ENCODE measurements at regions not wholly inside any gene's neighbourhood (a gene's known extent, or its start where the extent isn't known, plus 50 kb on each side); places are given as distances from the start of the nearest gene placed in this dataset.

DNA sequence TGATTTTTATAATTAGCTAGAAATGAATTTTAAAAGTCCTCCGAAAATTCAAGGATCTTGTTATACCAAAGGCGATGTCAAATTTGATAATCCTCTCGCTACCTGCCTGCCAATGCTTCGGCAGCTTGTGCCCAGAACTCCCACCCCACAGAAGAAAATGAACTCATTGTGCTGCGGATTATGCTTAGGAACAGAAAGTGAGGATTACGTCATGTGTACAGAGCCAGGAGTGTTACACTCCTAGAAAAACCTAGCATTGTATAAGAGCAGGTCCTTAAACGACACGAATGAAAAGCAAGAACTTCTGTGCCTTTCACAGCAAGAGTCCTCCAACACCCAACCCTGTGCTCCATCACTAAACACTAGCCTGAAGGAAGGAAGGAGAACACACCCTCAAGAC, 168.3 kb downstream of the RNF152 start:
- H3K4me1 ChIP-seq: no peaks in the 10 kb centered on the region
- in situ Hi-C loops (cut with MboI; ENCODE audit: low sequenced_read_pairs in 4 of 4) (no loop called here), intact Hi-C loops (cut with DNase I; ENCODE audit: low total_unique reads) (no loop called here)
- TF ChIP-seq, protein P1, sequence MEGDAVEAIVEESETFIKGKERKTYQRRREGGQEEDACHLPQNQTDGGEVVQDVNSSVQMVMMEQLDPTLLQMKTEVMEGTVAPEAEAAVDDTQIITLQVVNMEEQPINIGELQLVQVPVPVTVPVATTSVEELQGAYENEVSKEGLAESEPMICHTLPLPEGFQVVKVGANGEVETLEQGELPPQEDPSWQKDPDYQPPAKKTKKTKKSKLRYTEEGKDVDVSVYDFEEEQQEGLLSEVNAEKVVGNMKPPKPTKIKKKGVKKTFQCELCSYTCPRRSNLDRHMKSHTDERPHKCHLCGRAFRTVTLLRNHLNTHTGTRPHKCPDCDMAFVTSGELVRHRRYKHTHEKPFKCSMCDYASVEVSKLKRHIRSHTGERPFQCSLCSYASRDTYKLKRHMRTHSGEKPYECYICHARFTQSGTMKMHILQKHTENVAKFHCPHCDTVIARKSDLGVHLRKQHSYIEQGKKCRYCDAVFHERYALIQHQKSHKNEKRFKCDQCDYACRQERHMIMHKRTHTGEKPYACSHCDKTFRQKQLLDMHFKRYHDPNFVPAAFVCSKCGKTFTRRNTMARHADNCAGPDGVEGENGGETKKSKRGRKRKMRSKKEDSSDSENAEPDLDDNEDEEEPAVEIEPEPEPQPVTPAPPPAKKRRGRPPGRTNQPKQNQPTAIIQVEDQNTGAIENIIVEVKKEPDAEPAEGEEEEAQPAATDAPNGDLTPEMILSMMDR (IDR thresholded peaks at IDR 0.05 in 4 of 5, conservative IDR thresholded peaks at IDR 0.05 in 1 of 5): no peak
- TF ChIP-seq POLR2A (IDR thresholded peaks at IDR 0.05): no peak
- H3K27ac ChIP-seq: no peak overlapping the region
- H3K4me3 ChIP-seq: no peak overlapping the region
- DNase-seq: no peak
- no peaks in the 10 kb centered on the region for H3K36me3 ChIP-seq
- no peaks in the 10 kb centered on the region for H3K9me3 ChIP-seq
- ATAC-seq: no peak
- H3K27me3 ChIP-seq: no peaks in the 10 kb centered on the region

DNA sequence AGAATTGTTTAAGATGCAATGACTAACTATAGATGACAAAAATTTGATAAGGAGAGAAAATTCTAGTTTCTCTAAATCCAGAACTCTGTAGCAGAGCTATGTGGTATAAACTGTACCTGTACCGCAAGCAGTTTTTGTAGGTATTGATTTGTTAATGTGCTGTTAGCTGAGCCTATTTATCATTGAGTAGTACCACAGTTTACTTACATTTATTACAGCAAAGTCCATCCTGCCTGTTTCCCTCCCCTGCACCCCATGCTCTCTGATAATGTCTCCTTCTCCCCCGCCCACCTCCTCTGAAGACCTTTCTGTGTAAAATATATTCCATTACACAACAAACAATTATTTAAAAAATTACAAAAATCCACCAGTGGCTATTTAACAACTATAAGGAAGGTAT, 170.6 kb downstream of the RNF152 start:
- ATAC-seq (no peak), DNase-seq (no peak)
- in situ Hi-C loops (cut with MboI; ENCODE audit: low sequenced_read_pairs in 4 of 4) (no loop called here), intact Hi-C loops (cut with DNase I; ENCODE audit: low total_unique reads) (no loop called here)
- Histone ChIP-seq H3K4me3 (no peak overlapping the region), H3K27ac (no peak overlapping the region), H3K27me3 (no peaks in the 10 kb centered on the region), H3K36me3 (no peaks in the 10 kb centered on the region), H3K9me3 (no peaks in the 10 kb centered on the region), H3K4me1 (no peaks in the 10 kb centered on the region)
- TF ChIP-seq, protein P1 (IDR thresholded peaks at IDR 0.05 in 4 of 5, conservative IDR thresholded peaks at IDR 0.05 in 1 of 5): no peak
- TF ChIP-seq POLR2A (IDR thresholded peaks at IDR 0.05): no peak

DNA sequence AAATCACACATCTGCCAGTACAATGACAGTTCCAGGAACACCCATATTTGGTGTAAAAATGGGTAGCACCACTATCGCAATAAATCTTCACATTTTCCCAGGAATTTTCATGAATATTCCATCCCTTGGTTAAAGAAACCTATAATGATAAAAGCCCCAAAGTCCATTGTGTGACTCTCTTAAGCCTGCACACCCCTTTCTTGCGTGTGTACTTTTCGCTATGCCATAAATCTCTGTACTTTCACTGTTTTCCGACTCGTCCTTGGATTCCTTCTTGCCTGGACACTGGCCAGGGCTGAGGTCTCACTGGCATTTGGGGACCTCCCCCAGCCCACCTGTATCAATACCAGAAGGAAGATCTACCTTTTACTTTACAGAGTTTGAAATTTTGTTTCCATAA, 172.3 kb downstream of the RNF152 start:
- Histone ChIP-seq H3K27ac (no peak overlapping the region), H3K27me3 (no peaks in the 10 kb centered on the region), H3K36me3 (no peaks in the 10 kb centered on the region), H3K4me3 (no peak overlapping the region), H3K4me1 (no peaks in the 10 kb centered on the region), H3K9me3 (no peaks in the 10 kb centered on the region)
- intact Hi-C loops (cut with DNase I; ENCODE audit: low total_unique reads): no loop called here
- in situ Hi-C loops (cut with MboI; ENCODE audit: low sequenced_read_pairs in 4 of 4): no loop called here
- ATAC-seq (no peak), DNase-seq (no peak)
- no peak for TF ChIP-seq POLR2A (IDR thresholded peaks at IDR 0.05)
- TF ChIP-seq, protein P1 (IDR thresholded peaks at IDR 0.05 in 4 of 5, conservative IDR thresholded peaks at IDR 0.05 in 1 of 5): no peak

DNA sequence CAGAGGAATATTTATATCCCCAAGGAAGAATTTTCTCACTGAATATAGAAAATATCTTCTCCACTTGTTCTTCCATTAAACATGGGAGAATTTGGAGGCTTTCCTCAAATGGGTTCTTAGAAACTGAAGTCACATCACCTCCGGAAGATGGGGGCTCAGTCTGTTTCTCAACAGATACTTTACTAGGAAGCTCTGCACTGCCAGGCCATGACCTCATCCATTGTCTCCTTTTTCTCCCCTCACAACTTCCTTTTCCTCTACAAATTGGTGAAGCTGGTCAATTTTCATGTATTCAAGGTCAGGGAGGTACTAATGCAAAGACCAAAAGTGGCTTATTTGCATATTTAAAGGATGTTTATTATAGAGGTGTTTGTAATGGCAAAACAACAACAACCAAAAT, 173.1 kb downstream of the RNF152 start:
- no peak overlapping the region for H3K4me3 ChIP-seq
- ATAC-seq (no peak), DNase-seq (no peak)
- H3K4me1 ChIP-seq: no peaks in the 10 kb centered on the region
- intact Hi-C loops (cut with DNase I; ENCODE audit: low total_unique reads) (no loop called here), in situ Hi-C loops (cut with MboI; ENCODE audit: low sequenced_read_pairs in 4 of 4) (no loop called here)
- H3K27ac ChIP-seq: no peak overlapping the region
- H3K27me3 ChIP-seq: no peaks in the 10 kb centered on the region
- no peaks in the 10 kb centered on the region for H3K36me3 ChIP-seq
- TF ChIP-seq, protein P1 (IDR thresholded peaks at IDR 0.05 in 4 of 5, conservative IDR thresholded peaks at IDR 0.05 in 1 of 5): no peak
- no peak for TF ChIP-seq POLR2A (IDR thresholded peaks at IDR 0.05)
- H3K9me3 ChIP-seq: no peaks in the 10 kb centered on the region

DNA sequence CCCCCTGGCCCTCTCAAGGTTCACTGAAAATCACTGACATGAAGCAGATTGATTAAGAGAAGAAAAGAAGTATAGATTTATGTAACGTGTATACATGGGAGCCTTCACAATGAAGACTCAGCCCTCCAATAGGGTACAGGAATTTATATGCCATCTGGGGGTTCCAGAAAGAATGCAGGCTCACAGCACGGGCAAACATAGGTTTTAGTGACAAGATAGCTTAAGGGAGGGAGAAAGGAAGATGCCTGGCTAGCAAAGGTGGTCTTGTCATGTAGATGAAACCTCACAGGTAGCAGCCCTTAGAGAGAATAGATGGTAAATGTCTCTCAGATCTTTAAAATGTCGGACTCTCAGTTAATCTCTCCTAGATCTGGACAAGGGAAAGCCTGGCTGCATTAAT, 173.9 kb downstream of the RNF152 start:
- Histone ChIP-seq H3K4me1 (no peaks in the 10 kb centered on the region), H3K9me3 (no peaks in the 10 kb centered on the region), H3K36me3 (no peaks in the 10 kb centered on the region), H3K27ac (no peak overlapping the region), H3K4me3 (no peak overlapping the region), H3K27me3 (no peaks in the 10 kb centered on the region)
- TF ChIP-seq, protein P1 (IDR thresholded peaks at IDR 0.05 in 4 of 5, conservative IDR thresholded peaks at IDR 0.05 in 1 of 5): no peak
- ATAC-seq (no peak), DNase-seq (no peak)
- in situ Hi-C loops (cut with MboI; ENCODE audit: low sequenced_read_pairs in 4 of 4): no loop called here
- intact Hi-C loops (cut with DNase I; ENCODE audit: low total_unique reads): no loop called here

Data from gastrocnemius medialis (tissue), 4 donors.